Fibroblast of lung (primary cell): ENCODE measurements at regions not wholly inside any gene's neighbourhood (a gene's known extent, or its start where the extent isn't known, plus 50 kb on each side); places are given as distances from the start of the nearest gene placed in this dataset.

Source experiments
- DNase-seq, 2 donors: peaks; one replicate each; pipeline versions ENCODE4 v3.0.0 to v3.0.0-alpha.2; 2010; ENCODE audit warnings: low read depth in 2 of 2
- H2AFZ ChIP-seq: 2 replicates; pipeline ENCODE4 v1.5.1; 2012; ENCODE audit warnings: low read length, control low read depth, inconsistent platforms
- H3K27ac ChIP-seq: 2 replicates; pipeline ENCODE4 v1.5.1; 2011; ENCODE audit warnings: low read length, control low read depth; ENCODE audit not compliant: insufficient read depth
- H3K27me3 ChIP-seq: 2 replicates; pipeline ENCODE4 v1.5.1; 2011; ENCODE audit warnings: mild to moderate bottlenecking, low read length; ENCODE audit not compliant: control insufficient read depth, insufficient read depth
- H3K36me3 ChIP-seq: 2 replicates; pipeline ENCODE4 v1.5.1; 2011; ENCODE audit warnings: low read length; ENCODE audit not compliant: control insufficient read depth, insufficient read depth
- H3K4me1 ChIP-seq: 2 replicates; pipeline ENCODE4 v1.5.1; 2011; ENCODE audit warnings: low read length; ENCODE audit not compliant: control insufficient read depth, insufficient read depth; ENCODE audit errors: extremely low read depth
- H3K4me2 ChIP-seq: 2 replicates; pipeline ENCODE4 v1.5.1; 2011; ENCODE audit warnings: low read length, control low read depth; ENCODE audit not compliant: insufficient read depth; ENCODE audit errors: extremely low read depth
- H3K4me3 ChIP-seq, 4 experiments: fragments of 200-600 bp in 1 of 4; sonication (generic) in 1 of 4; replicated peaks in 1 of 4; 2 replicates each; pipeline ENCODE4 v1.5.1; 2011 to 2016; ENCODE audit warnings: low read length in 4 of 4, low read depth in 3 of 4, mild to moderate bottlenecking in 3 of 4, control low read depth in 2 of 4, inconsistent platforms in 1 of 4, mixed read lengths in 1 of 4; ENCODE audit not compliant: insufficient read depth in 1 of 4; ENCODE audit errors: control extremely low read depth in 1 of 4
- H3K79me2 ChIP-seq: 2 replicates; pipeline ENCODE4 v1.5.1; 2012; ENCODE audit warnings: mild to moderate bottlenecking, low read length, inconsistent platforms; ENCODE audit not compliant: control insufficient read depth, insufficient read depth
- H3K9ac ChIP-seq: 2 replicates; pipeline ENCODE4 v1.5.1; 2011; ENCODE audit warnings: mild to moderate bottlenecking, low read length, control low read depth; ENCODE audit not compliant: insufficient read depth
- H3K9me3 ChIP-seq: 2 replicates; pipeline ENCODE4 v1.5.1; 2012; ENCODE audit warnings: low read depth, low read length; ENCODE audit not compliant: control insufficient read depth, insufficient read depth
- H4K20me1 ChIP-seq: 2 replicates; pipeline ENCODE4 v1.5.1; 2011; ENCODE audit warnings: low read length; ENCODE audit not compliant: control insufficient read depth, insufficient read depth; ENCODE audit errors: extremely low read depth
- CTCF ChIP-seq, 2 donors: IDR thresholded peaks in 1 of 2; conservative IDR thresholded peaks in 1 of 2; 1 replicate in 1 of 2; 2 replicates in 1 of 2; pipeline ENCODE4 v1.5.1; 2011 to 2012; ENCODE audit warnings: low read length in 2 of 2, control low read depth in 1 of 2, inconsistent platforms in 1 of 2, low read depth in 1 of 2, mild to moderate bottlenecking in 1 of 2
- EZH2 ChIP-seq: IDR thresholded peaks from 2 replicates; pipeline ENCODE4 v1.5.1; 2012; ENCODE audit warnings: low read length, control low read depth, mild to moderate bottlenecking; ENCODE audit errors: missing control alignments

GRCh38 chr1:217982331-217983050 is 302.6 kb upstream of the RRP15 start:
- no peak for DNase-seq
- Histone ChIP-seq H3K36me3 (no peaks in the 10 kb centered on the region), H3K27ac (no peak overlapping the region), H3K27me3 (no peaks in the 10 kb centered on the region), H4K20me1 (no peaks in the 10 kb centered on the region), H3K9me3 (no peaks in the 10 kb centered on the region), H2AFZ (no peak overlapping the region), H3K4me2 (no peak overlapping the region), H3K79me2 (no peaks in the 10 kb centered on the region), H3K4me3 (no peak overlapping the region), H3K9ac (no peak overlapping the region), H3K4me1 (no peaks in the 10 kb centered on the region)
- TF ChIP-seq EZH2: no peak
- no peak for TF ChIP-seq CTCF (conservative IDR thresholded peaks at IDR 0.05 in 1 of 2, IDR thresholded peaks at IDR 0.05 in 1 of 2; ENCODE audit: low read depth in 1 of 2, low read length in 2 of 2)

GRCh38 chr1:217983051-217983375 is 302.1 kb upstream of the RRP15 start:
- no peaks in the 10 kb centered on the region for H3K79me2 ChIP-seq
- no peaks in the 10 kb centered on the region for H3K36me3 ChIP-seq
- H3K27me3 ChIP-seq: no peaks in the 10 kb centered on the region
- no peaks in the 10 kb centered on the region for H4K20me1 ChIP-seq
- H3K4me2 ChIP-seq: no peak overlapping the region
- no peak for DNase-seq
- no peak overlapping the region for H3K9ac ChIP-seq
- no peaks in the 10 kb centered on the region for H3K9me3 ChIP-seq
- H2AFZ ChIP-seq: no peak overlapping the region
- no peak overlapping the region for H3K4me3 ChIP-seq
- no peak overlapping the region for H3K27ac ChIP-seq
- TF ChIP-seq EZH2 (no peak), CTCF (conservative IDR thresholded peaks at IDR 0.05 in 1 of 2, IDR thresholded peaks at IDR 0.05 in 1 of 2; ENCODE audit: low read depth in 1 of 2, low read length in 2 of 2) (no peak)
- H3K4me1 ChIP-seq: no peaks in the 10 kb centered on the region

- H2AFZ ChIP-seq: no peak overlapping the region
- no peak overlapping the region for H3K9ac ChIP-seq
- H3K9me3 ChIP-seq: no peaks in the 10 kb centered on the region
- no peaks in the 10 kb centered on the region for H3K79me2 ChIP-seq
- TF ChIP-seq EZH2 (no peak), CTCF (conservative IDR thresholded peaks at IDR 0.05 in 1 of 2, IDR thresholded peaks at IDR 0.05 in 1 of 2; ENCODE audit: low read depth in 1 of 2, low read length in 2 of 2) (no peak)
- H3K36me3 ChIP-seq: no peaks in the 10 kb centered on the region
- no peaks in the 10 kb centered on the region for H4K20me1 ChIP-seq
- no peak overlapping the region for H3K27ac ChIP-seq
- no peaks in the 10 kb centered on the region for H3K27me3 ChIP-seq
- no peak overlapping the region for H3K4me3 ChIP-seq
- no peaks in the 10 kb centered on the region for H3K4me1 ChIP-seq
- H3K4me2 ChIP-seq: no peak overlapping the region
- no peak for DNase-seq
These were observed 299.5 kb upstream of the RRP15 start for GRCh38 chr1:217985641-217986040.
